ENCODE measurements at regions not wholly inside any gene's neighbourhood (a gene's known extent, or its start where the extent isn't known, plus 50 kb on each side); places are given as distances from the start of the nearest gene placed in this dataset.

- TF ChIP-seq ZNF407 (IDR thresholded peaks at IDR 0.05; ENCODE audit: low read depth), result no peak
- TF ChIP-seq HNRNPUL1 (IDR thresholded peaks at IDR 0.05; ENCODE audit: low read length), result no peak
Measured at GRCh38 chr9:2299156-2299842, 284.2 kb downstream of the SMARCA2 start (continued).

GRCh38 chr9:2299843-2300205 is 284.7 kb downstream of the SMARCA2 start:
- Histone ChIP-seq H2AFZ (ENCODE audit: low read depth, low read length) (no peak overlapping the region), H3K4me1 (replicated peaks in 1 of 2; ENCODE audit: control insufficient read depth in 2 of 2, insufficient read depth in 2 of 2, low read length in 2 of 2) (no peaks in the 10 kb centered on the region), H3K4me3 (no peak overlapping the region), H3K9ac (ENCODE audit: insufficient read depth in 1 of 2, low read depth in 2 of 2, low read length in 2 of 2) (no peak overlapping the region), H3K27ac (ENCODE audit: extremely low read depth, low read depth, low read length) (no peak overlapping the region), H4K20me1 (replicated peaks; ENCODE audit: control insufficient read depth, insufficient read depth, low read length) (no peaks in the 10 kb centered on the region), H3K9me1 (ENCODE audit: control insufficient read depth, insufficient read depth, low read length) (no peaks in the 10 kb centered on the region), H3K9me3 (replicated peaks; ENCODE audit: control insufficient read depth, insufficient read depth, low read depth, low read length) (no peaks in the 10 kb centered on the region), H3K27me3 (ENCODE audit: control insufficient read depth in 2 of 2, insufficient read depth in 2 of 2, low read length in 2 of 2) (no peaks in the 10 kb centered on the region), H3K79me2 (ENCODE audit: control insufficient read depth, insufficient read depth, low read length) (no peaks in the 10 kb centered on the region), H3K36me3 (ENCODE audit: control insufficient read depth, insufficient read depth, low read length) (no peaks in the 10 kb centered on the region), H3K4me2 (ENCODE audit: insufficient read depth, low read length) (no peak overlapping the region)
- no TSS peak for BruUV-seq (replicated peaks)
- no peak for TF ChIP-seq ZNF263 (CRISPR knock-in tag; IDR thresholded peaks at IDR 0.05; ENCODE audit: borderline replicate concordance)
- no peak for TF ChIP-seq ZNF444 (CRISPR knock-in tag; IDR thresholded peaks at IDR 0.05)
- in situ Hi-C loops (cut with MboI), result no loop called here
- ATAC-seq (no peak), FAIRE-seq (no peak), DNase-seq (ENCODE audit: extremely low read depth in 1 of 4, low spot score in 3 of 4) (no peak)
- ChIA-PET CTCF (ENCODE audit: low intra/inter-chr PET ratio) (no interaction called here), POLR2A (no interaction called here)
- WGBS (ENCODE audit: insufficient coverage, low coverage, missing lambda C conversion rate), result 0% methylated on average over 4 of the region's 4 CpGs
- intact Hi-C loops (cut with micrococcal nuclease), result no loop called here
